ENCODE measurements at regions not wholly inside any gene's neighbourhood (a gene's known extent, or its start where the extent isn't known, plus 50 kb on each side); places are given as distances from the start of the nearest gene placed in this dataset.

GRCh38 chr13:22227895-22228294 lies 557.0 kb downstream of the FGF9 start:
- H3K14ac ChIP-seq (ENCODE audit: low read length), result no peak overlapping the region
- no peak for DNase-seq
- no peak overlapping the region for H3K9ac ChIP-seq (ENCODE audit: low read length)
- H3K4me2 ChIP-seq (ENCODE audit: low read length), result no peak overlapping the region
- H3K9me3 ChIP-seq (ENCODE audit: insufficient read depth, low read depth, low read length), result no peaks in the 10 kb centered on the region
- H3K79me1 ChIP-seq (ENCODE audit: low read length), result no peaks in the 10 kb centered on the region
- H4K8ac ChIP-seq (ENCODE audit: low read depth, low read length), result no peak overlapping the region
- no peak overlapping the region for H2AK5ac ChIP-seq (ENCODE audit: low read length)
- H2BK12ac ChIP-seq (ENCODE audit: low read length), result no peak overlapping the region
- no peak overlapping the region for H3K23ac ChIP-seq (ENCODE audit: low read length)
- H2AFZ ChIP-seq (ENCODE audit: insufficient read depth, low read length, poor library complexity), result no peak overlapping the region
- H3K18ac ChIP-seq (ENCODE audit: low read length), result no peak overlapping the region
- H2BK120ac ChIP-seq (ENCODE audit: insufficient read depth, low read length, poor library complexity), result no peak overlapping the region
- H3K79me2 ChIP-seq (ENCODE audit: control insufficient read depth, insufficient read depth, low read length, poor library complexity), result no peaks in the 10 kb centered on the region
- no peaks in the 10 kb centered on the region for H3K27me3 ChIP-seq (ENCODE audit: insufficient read depth, low read length)
- no peaks in the 10 kb centered on the region for H3K36me3 ChIP-seq (ENCODE audit: control insufficient read depth in 1 of 2, insufficient read depth in 2 of 2, low read length in 2 of 2)
- no peak overlapping the region for H2BK5ac ChIP-seq (ENCODE audit: low read depth, low read length, poor library complexity)
- no peak overlapping the region for H3K27ac ChIP-seq (ENCODE audit: low read depth, low read length)
- no peak overlapping the region for H3K4me3 ChIP-seq (ENCODE audit: low read depth, low read length)
- no peak overlapping the region for H4K91ac ChIP-seq (ENCODE audit: low read depth, low read length)
- no peak overlapping the region for H4K12ac ChIP-seq (ENCODE audit: low read depth, low read length)
- no peak overlapping the region for H3K4ac ChIP-seq (ENCODE audit: low read depth, low read length)
- no CpG with 5 or more reads among the region's 2 CpGs for WGBS (ENCODE audit: extremely low coverage, insufficient coverage, insufficient read length)
- no peaks in the 10 kb centered on the region for H3K4me1 ChIP-seq (ENCODE audit: control insufficient read depth in 1 of 2, insufficient read depth in 2 of 2, low read length in 2 of 2)

DNA sequence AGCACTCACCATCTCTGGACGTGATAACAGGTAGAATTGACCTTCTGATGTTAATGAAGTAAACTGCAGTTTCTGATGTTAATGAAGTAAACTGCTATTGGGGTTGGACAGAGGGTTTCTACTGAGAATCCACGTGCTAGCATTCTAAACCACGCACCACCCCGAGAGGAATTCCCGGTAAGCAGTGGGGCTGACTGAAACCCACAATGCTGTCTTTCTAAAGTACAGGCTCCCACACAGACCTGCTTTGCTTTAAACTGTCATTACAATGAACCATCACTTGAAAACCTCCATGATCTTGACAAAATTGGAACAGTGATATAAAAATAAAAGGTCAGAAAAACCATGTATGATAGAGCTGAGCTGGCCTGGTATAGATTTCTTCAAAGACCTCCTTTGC lies 559.0 kb downstream of the FGF9 start:
- H3K27me3 ChIP-seq (ENCODE audit: insufficient read depth, low read length), result no peaks in the 10 kb centered on the region
- H2AFZ ChIP-seq (ENCODE audit: insufficient read depth, low read length, poor library complexity), result no peak overlapping the region
- no peaks in the 10 kb centered on the region for H3K79me2 ChIP-seq (ENCODE audit: control insufficient read depth, insufficient read depth, low read length, poor library complexity)
- H3K18ac ChIP-seq (ENCODE audit: low read length), result no peak overlapping the region
- no peaks in the 10 kb centered on the region for H3K9me3 ChIP-seq (ENCODE audit: insufficient read depth, low read depth, low read length)
- no peaks in the 10 kb centered on the region for H3K79me1 ChIP-seq (ENCODE audit: low read length)
- no peak overlapping the region for H3K14ac ChIP-seq (ENCODE audit: low read length)
- H2BK12ac ChIP-seq (ENCODE audit: low read length), result no peak overlapping the region
- H4K12ac ChIP-seq (ENCODE audit: low read depth, low read length), result no peak overlapping the region
- H3K4me2 ChIP-seq (ENCODE audit: low read length), result no peak overlapping the region
- H3K4ac ChIP-seq (ENCODE audit: low read depth, low read length), result no peak overlapping the region
- WGBS (ENCODE audit: extremely low coverage, insufficient coverage, insufficient read length), result no CpG with 5 or more reads among the region's 5 CpGs
- DNase-seq, result no peak
- no peak overlapping the region for H3K9ac ChIP-seq (ENCODE audit: low read length)
- H3K27ac ChIP-seq (ENCODE audit: low read depth, low read length), result no peak overlapping the region
- H2BK120ac ChIP-seq (ENCODE audit: insufficient read depth, low read length, poor library complexity), result no peak overlapping the region
- H3K4me1 ChIP-seq (ENCODE audit: control insufficient read depth in 1 of 2, insufficient read depth in 2 of 2, low read length in 2 of 2), result no peaks in the 10 kb centered on the region
- H3K4me3 ChIP-seq (ENCODE audit: low read depth, low read length), result no peak overlapping the region
- H4K8ac ChIP-seq (ENCODE audit: low read depth, low read length), result no peak overlapping the region
- no peak overlapping the region for H3K23ac ChIP-seq (ENCODE audit: low read length)
- no peak overlapping the region for H2AK5ac ChIP-seq (ENCODE audit: low read length)
- H3K36me3 ChIP-seq (ENCODE audit: control insufficient read depth in 1 of 2, insufficient read depth in 2 of 2, low read length in 2 of 2), result no peaks in the 10 kb centered on the region
- H4K91ac ChIP-seq (ENCODE audit: low read depth, low read length), result no peak overlapping the region
- H2BK5ac ChIP-seq (ENCODE audit: low read depth, low read length, poor library complexity), result no peak overlapping the region

DNA sequence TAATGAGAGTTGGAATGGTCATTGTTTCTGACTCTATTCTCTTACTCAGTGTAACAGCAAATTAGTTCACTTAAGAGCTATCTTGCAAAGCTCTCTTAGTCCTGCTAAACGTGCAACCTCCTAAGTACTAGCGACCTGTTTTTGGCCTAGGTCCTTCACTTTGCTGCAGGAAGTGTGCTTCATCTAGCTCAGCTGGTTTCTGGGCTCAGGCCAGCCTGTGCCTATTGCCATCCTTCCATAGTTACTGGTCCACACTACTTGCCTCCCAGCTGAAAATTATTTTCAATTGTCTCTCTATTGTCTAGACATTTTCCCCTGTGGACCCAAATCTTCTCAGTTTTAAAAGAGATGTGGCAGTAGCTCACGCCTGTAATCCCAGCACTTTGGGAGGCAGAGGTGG lies 561.3 kb downstream of the FGF9 start:
- Histone ChIP-seq H4K91ac (ENCODE audit: low read depth, low read length) (no peak overlapping the region), H3K79me1 (ENCODE audit: low read length) (no peaks in the 10 kb centered on the region), H3K4me2 (ENCODE audit: low read length) (no peak overlapping the region), H3K14ac (ENCODE audit: low read length) (no peak overlapping the region), H4K12ac (ENCODE audit: low read depth, low read length) (no peak overlapping the region), H3K27me3 (ENCODE audit: insufficient read depth, low read length) (no peaks in the 10 kb centered on the region), H3K79me2 (ENCODE audit: control insufficient read depth, insufficient read depth, low read length, poor library complexity) (no peaks in the 10 kb centered on the region), H2BK12ac (ENCODE audit: low read length) (no peak overlapping the region), H3K4ac (ENCODE audit: low read depth, low read length) (no peak overlapping the region), H3K9ac (ENCODE audit: low read length) (no peak overlapping the region), H3K18ac (ENCODE audit: low read length) (no peak overlapping the region), H2AK5ac (ENCODE audit: low read length) (no peak overlapping the region), H3K36me3 (ENCODE audit: control insufficient read depth in 1 of 2, insufficient read depth in 2 of 2, low read length in 2 of 2) (no peaks in the 10 kb centered on the region), H3K27ac (ENCODE audit: low read depth, low read length) (no peak overlapping the region), H3K9me3 (ENCODE audit: insufficient read depth, low read depth, low read length) (no peaks in the 10 kb centered on the region), H3K4me1 (ENCODE audit: control insufficient read depth in 1 of 2, insufficient read depth in 2 of 2, low read length in 2 of 2) (peaks cover 0 to 3% of the 10 kb centered on the region in 2 experiments), H2BK120ac (ENCODE audit: insufficient read depth, low read length, poor library complexity) (no peak overlapping the region), H4K8ac (ENCODE audit: low read depth, low read length) (no peak overlapping the region), H3K4me3 (ENCODE audit: low read depth, low read length) (no peak overlapping the region), H2AFZ (ENCODE audit: insufficient read depth, low read length, poor library complexity) (no peak overlapping the region), H3K23ac (ENCODE audit: low read length) (no peak overlapping the region), H2BK5ac (ENCODE audit: low read depth, low read length, poor library complexity) (no peak overlapping the region)
- DNase-seq, result no peak
- WGBS (ENCODE audit: extremely low coverage, insufficient coverage, insufficient read length), result no CpG with 5 or more reads among the region's 3 CpGs

- H4K8ac ChIP-seq (ENCODE audit: low read depth, low read length), result no peak overlapping the region
- H3K4me1 ChIP-seq (ENCODE audit: control insufficient read depth in 1 of 2, insufficient read depth in 2 of 2, low read length in 2 of 2), result peaks cover 0 to 3% of the 10 kb centered on the region in 2 experiments
- no peak overlapping the region for H2AK5ac ChIP-seq (ENCODE audit: low read length)
- no CpG with 5 or more reads among the region's 2 CpGs for WGBS (ENCODE audit: extremely low coverage, insufficient coverage, insufficient read length)
- H4K91ac ChIP-seq (ENCODE audit: low read depth, low read length), result no peak overlapping the region
- no peaks in the 10 kb centered on the region for H3K36me3 ChIP-seq (ENCODE audit: control insufficient read depth in 1 of 2, insufficient read depth in 2 of 2, low read length in 2 of 2)
- no peak overlapping the region for H3K18ac ChIP-seq (ENCODE audit: low read length)
- H4K12ac ChIP-seq (ENCODE audit: low read depth, low read length), result no peak overlapping the region
- DNase-seq, result no peak
- no peak overlapping the region for H3K4me2 ChIP-seq (ENCODE audit: low read length)
- no peaks in the 10 kb centered on the region for H3K79me2 ChIP-seq (ENCODE audit: control insufficient read depth, insufficient read depth, low read length, poor library complexity)
- H3K23ac ChIP-seq (ENCODE audit: low read length), result no peak overlapping the region
- no peaks in the 10 kb centered on the region for H3K79me1 ChIP-seq (ENCODE audit: low read length)
- no peak overlapping the region for H2BK12ac ChIP-seq (ENCODE audit: low read length)
- no peak overlapping the region for H2BK120ac ChIP-seq (ENCODE audit: insufficient read depth, low read length, poor library complexity)
- H3K27me3 ChIP-seq (ENCODE audit: insufficient read depth, low read length), result no peaks in the 10 kb centered on the region
- H3K14ac ChIP-seq (ENCODE audit: low read length), result no peak overlapping the region
- H3K9me3 ChIP-seq (ENCODE audit: insufficient read depth, low read depth, low read length), result peaks cover 1% of the 10 kb centered on the region
- H3K27ac ChIP-seq (ENCODE audit: low read depth, low read length), result no peak overlapping the region
- no peak overlapping the region for H3K4ac ChIP-seq (ENCODE audit: low read depth, low read length)
- no peak overlapping the region for H3K9ac ChIP-seq (ENCODE audit: low read length)
- H3K4me3 ChIP-seq (ENCODE audit: low read depth, low read length), result no peak overlapping the region
- H2BK5ac ChIP-seq (ENCODE audit: low read depth, low read length, poor library complexity), result no peak overlapping the region
- no peak overlapping the region for H2AFZ ChIP-seq (ENCODE audit: insufficient read depth, low read length, poor library complexity)
Observed at GRCh38 chr13:22235285-22235949, 564.5 kb downstream of the FGF9 start.
